Astrocyte (in vitro differentiated cells and primary cell): ENCODE measurements at regions not wholly inside any gene's neighbourhood (a gene's known extent, or its start where the extent isn't known, plus 50 kb on each side); places are given as distances from the start of the nearest gene placed in this dataset.
"Not testable (repeated sequence)": the region's sequence is repeated elsewhere in the genome, so short reads cannot be mapped to it uniquely, and the experiment has no call there.

ENCODE experiments used
- CTCF ChIP-seq: IDR thresholded peaks from 2 replicates; pipeline ENCODE4 v1.5.1; 2011; ENCODE audit warnings: low read depth, mild to moderate bottlenecking, inconsistent platforms, low read length, moderate library complexity; ENCODE audit not compliant: insufficient read depth
- EZH2 ChIP-seq: IDR thresholded peaks from 2 replicates; pipeline ENCODE4 v1.6.1; 2012; ENCODE audit warnings: mild to moderate bottlenecking, low read length, inconsistent platforms; ENCODE audit not compliant: insufficient read depth

DNA sequence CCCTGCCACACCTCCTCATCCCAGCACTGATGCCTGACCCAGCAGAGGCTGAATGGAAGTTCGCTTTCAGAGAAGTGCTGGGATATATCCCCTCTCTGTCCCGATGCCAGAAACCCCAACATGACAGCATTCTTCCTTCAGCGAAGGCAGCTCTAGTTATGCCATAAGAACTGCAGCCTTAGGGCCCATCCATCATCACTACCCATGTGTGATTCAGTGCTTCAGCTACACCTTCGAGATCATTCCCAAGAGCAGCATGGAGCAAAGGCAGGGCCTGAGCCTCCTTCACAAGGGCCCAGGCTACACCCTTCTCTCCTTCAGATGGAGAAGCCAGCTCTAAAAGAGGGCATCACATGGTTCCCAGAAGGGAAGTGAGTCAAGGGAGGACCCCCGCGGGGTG, 198.0 kb downstream of the TBC1D2B start:
- TF ChIP-seq CTCF, EZH2: not testable (repeated sequence)
